Neutrophil (primary cell): ENCODE measurements at regions not wholly inside any gene's neighbourhood (a gene's known extent, or its start where the extent isn't known, plus 50 kb on each side); places are given as distances from the start of the nearest gene placed in this dataset.

Source experiments
- H3K27ac ChIP-seq: fragments of 200-600 bp; sonication (generic); 2 replicates; pipeline ENCODE4 v1.5.1; 2016; ENCODE audit warnings: mild to moderate bottlenecking, moderate library complexity
- H3K27me3 ChIP-seq: fragments of 200-600 bp; sonication (generic); 2 replicates; pipeline ENCODE4 v1.6.0; 2016; ENCODE audit warnings: mild to moderate bottlenecking
- H3K36me3 ChIP-seq: fragments of 200-600 bp; sonication (generic); 2 replicates; pipeline ENCODE4 v1.5.1; 2017
- H3K4me1 ChIP-seq, 2 experiments: fragments of 200-600 bp in 1 of 2; sonication (generic) in 1 of 2; 1 replicate in 1 of 2; 2 replicates in 1 of 2; pipeline versions ENCODE4 v1.5.1 to v1.6.1; 2013 to 2016; ENCODE audit warnings: low read depth in 1 of 2, low read length in 1 of 2, mild to moderate bottlenecking in 1 of 2, moderate library complexity in 1 of 2; ENCODE audit not compliant: control insufficient read depth in 1 of 2, insufficient read depth in 1 of 2
- H3K4me3 ChIP-seq, 2 experiments: fragments of 200-600 bp in 1 of 2; sonication (generic) in 1 of 2; 1 replicate in 1 of 2; 2 replicates in 1 of 2; pipeline ENCODE4 v1.5.1; 2013 to 2016; ENCODE audit warnings: low read depth in 1 of 2, low read length in 1 of 2, mild to moderate bottlenecking in 1 of 2, moderate library complexity in 1 of 2
- H3K9me3 ChIP-seq: fragments of 200-600 bp; sonication (generic); 2 replicates; pipeline ENCODE4 v1.5.1; 2016
- TF ChIP-seq, protein P1 (sequence below): fragments of 200-600 bp; sonication (generic); IDR thresholded peaks from 2 replicates; pipeline ENCODE4 v1.5.1; 2016; ENCODE audit warnings: antibody characterized with exemption

GRCh38 chr4:18684932-18685331 is 663.4 kb upstream of the LCORL start:
- Histone ChIP-seq H3K4me3 (no peak overlapping the region), H3K27ac (no peak overlapping the region), H3K4me1 (no peaks in the 10 kb centered on the region), H3K9me3 (no peaks in the 10 kb centered on the region), H3K36me3 (no peaks in the 10 kb centered on the region), H3K27me3 (peaks cover 4% of the 10 kb centered on the region)
- TF ChIP-seq, protein P1, sequence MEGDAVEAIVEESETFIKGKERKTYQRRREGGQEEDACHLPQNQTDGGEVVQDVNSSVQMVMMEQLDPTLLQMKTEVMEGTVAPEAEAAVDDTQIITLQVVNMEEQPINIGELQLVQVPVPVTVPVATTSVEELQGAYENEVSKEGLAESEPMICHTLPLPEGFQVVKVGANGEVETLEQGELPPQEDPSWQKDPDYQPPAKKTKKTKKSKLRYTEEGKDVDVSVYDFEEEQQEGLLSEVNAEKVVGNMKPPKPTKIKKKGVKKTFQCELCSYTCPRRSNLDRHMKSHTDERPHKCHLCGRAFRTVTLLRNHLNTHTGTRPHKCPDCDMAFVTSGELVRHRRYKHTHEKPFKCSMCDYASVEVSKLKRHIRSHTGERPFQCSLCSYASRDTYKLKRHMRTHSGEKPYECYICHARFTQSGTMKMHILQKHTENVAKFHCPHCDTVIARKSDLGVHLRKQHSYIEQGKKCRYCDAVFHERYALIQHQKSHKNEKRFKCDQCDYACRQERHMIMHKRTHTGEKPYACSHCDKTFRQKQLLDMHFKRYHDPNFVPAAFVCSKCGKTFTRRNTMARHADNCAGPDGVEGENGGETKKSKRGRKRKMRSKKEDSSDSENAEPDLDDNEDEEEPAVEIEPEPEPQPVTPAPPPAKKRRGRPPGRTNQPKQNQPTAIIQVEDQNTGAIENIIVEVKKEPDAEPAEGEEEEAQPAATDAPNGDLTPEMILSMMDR = no peak

- TF ChIP-seq, protein P1 = no peak
- H3K27ac ChIP-seq = no peak overlapping the region
- no peaks in the 10 kb centered on the region for H3K36me3 ChIP-seq
- H3K9me3 ChIP-seq = no peaks in the 10 kb centered on the region
- no peak overlapping the region for H3K4me3 ChIP-seq
- H3K27me3 ChIP-seq = no peaks in the 10 kb centered on the region
- H3K4me1 ChIP-seq = no peaks in the 10 kb centered on the region
Measured at GRCh38 chr4:18676526-18676915, 655.0 kb upstream of the LCORL start.

DNA sequence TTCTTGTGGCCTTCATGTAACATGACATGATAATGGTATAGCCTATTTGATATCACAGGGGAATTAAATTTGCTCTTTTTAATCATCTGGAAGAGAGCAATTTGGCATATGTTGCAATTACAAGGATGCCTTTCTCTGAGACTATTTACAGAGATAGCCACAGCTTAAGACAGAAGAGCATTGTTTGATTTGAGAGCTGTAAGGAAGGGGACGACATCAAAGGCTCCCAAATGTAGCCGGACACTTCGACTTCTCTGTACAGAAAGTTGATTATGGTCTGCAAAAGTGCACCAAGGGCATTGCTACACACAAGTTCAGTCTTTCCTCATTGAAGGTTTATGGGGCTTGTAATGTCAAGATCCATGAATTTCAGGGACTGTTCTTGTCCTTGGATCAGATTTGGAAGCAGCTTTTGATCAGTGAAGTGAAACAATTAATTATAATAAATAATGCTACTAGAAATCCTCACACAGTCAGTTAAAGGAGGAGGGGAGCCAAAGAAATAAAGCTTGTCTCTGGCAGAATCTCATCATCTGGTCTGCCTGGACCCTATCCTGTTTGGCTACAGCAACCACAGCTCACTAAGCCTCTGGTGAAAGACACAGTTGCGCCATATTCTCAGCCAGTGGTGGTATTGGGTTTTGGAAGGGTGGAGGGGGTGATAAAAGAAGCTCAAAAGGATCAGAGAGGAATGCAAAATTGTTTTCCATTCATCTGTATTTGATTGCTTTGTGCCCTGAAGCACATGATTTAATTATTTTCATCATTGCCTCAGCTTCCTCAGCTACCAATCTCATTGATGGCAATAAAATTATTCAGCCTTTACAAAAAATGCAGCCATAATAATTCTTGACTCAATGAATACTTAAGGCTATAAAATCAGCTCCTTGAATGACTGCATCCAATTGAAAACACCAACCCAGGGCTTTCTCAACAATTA is 654.3 kb upstream of the LCORL start:
- Histone ChIP-seq H3K36me3 (no peaks in the 10 kb centered on the region), H3K4me1 (no peaks in the 10 kb centered on the region), H3K4me3 (no peak overlapping the region), H3K27ac (no peak overlapping the region), H3K9me3 (no peaks in the 10 kb centered on the region), H3K27me3 (no peaks in the 10 kb centered on the region)
- TF ChIP-seq, protein P1 = no peak

DNA sequence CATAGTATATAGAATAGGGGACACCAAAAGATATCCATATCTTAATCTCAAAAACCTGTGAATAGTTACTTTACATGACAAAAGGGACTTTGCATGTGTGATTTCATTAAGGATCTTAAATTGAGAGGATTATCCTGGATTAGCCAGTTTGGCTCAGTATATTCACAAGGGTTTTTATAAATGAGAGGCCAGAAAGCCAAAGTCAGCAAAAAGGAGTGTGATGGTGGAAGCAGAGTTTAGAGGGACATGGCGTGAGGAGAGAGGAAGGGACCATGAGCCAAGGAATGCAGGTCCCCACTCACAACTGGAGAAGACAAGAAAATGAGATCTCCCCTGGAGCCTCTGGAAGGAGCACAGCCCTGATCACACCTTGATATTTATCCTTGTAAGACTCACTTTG is 648.5 kb upstream of the LCORL start:
- no peaks in the 10 kb centered on the region for H3K4me1 ChIP-seq
- no peak overlapping the region for H3K4me3 ChIP-seq
- no peak overlapping the region for H3K27ac ChIP-seq
- no peaks in the 10 kb centered on the region for H3K36me3 ChIP-seq
- TF ChIP-seq, protein P1 = no peak
- no peaks in the 10 kb centered on the region for H3K27me3 ChIP-seq
- H3K9me3 ChIP-seq = no peaks in the 10 kb centered on the region

DNA sequence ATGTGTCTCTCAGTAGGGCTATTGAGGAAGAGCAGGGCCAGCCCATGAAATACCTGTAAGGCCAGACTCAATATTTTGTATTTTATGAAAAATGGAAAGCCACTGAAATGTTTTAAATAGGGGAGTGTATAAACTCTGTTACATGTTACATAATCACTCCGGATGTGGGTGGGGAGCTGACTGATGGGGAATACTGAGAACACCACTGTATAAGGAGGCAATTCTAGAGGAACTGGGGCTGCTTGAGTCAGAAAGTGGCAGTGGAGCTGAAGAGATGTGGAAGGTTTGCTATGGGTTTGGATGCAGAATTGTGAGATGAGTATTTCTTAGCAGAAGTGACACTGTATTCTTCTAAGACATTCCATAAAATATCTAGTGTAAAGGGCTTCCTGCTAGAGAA is 647.8 kb upstream of the LCORL start:
- TF ChIP-seq, protein P1 = no peak
- no peaks in the 10 kb centered on the region for H3K4me1 ChIP-seq
- no peaks in the 10 kb centered on the region for H3K9me3 ChIP-seq
- H3K36me3 ChIP-seq = no peaks in the 10 kb centered on the region
- no peak overlapping the region for H3K27ac ChIP-seq
- no peak overlapping the region for H3K4me3 ChIP-seq
- no peaks in the 10 kb centered on the region for H3K27me3 ChIP-seq
